ENCODE measurements at regions not wholly inside any gene's neighbourhood (a gene's known extent, or its start where the extent isn't known, plus 50 kb on each side); places are given as distances from the start of the nearest gene placed in this dataset.

- TF ChIP-seq, protein P1, sequence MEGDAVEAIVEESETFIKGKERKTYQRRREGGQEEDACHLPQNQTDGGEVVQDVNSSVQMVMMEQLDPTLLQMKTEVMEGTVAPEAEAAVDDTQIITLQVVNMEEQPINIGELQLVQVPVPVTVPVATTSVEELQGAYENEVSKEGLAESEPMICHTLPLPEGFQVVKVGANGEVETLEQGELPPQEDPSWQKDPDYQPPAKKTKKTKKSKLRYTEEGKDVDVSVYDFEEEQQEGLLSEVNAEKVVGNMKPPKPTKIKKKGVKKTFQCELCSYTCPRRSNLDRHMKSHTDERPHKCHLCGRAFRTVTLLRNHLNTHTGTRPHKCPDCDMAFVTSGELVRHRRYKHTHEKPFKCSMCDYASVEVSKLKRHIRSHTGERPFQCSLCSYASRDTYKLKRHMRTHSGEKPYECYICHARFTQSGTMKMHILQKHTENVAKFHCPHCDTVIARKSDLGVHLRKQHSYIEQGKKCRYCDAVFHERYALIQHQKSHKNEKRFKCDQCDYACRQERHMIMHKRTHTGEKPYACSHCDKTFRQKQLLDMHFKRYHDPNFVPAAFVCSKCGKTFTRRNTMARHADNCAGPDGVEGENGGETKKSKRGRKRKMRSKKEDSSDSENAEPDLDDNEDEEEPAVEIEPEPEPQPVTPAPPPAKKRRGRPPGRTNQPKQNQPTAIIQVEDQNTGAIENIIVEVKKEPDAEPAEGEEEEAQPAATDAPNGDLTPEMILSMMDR (IDR thresholded peaks at IDR 0.05; ENCODE audit: unreplicated experiment), result no peak
- H3K9me3 Mint-ChIP-seq, result peaks cover 73% of the 10 kb centered on the region
- no peak for DNase-seq (ENCODE audit: low spot score in 2 of 2, unreplicated experiment in 2 of 2)
- H3K4me3 Mint-ChIP-seq, result no peak overlapping the region
- no peak overlapping the region for H3K27ac Mint-ChIP-seq
- peaks cover 6% of the 10 kb centered on the region for H3K36me3 Mint-ChIP-seq
- no peaks in the 10 kb centered on the region for H3K4me1 Mint-ChIP-seq
- H3K27me3 Mint-ChIP-seq (ENCODE audit: low read depth), result no peaks in the 10 kb centered on the region
These were observed 105.6 kb upstream of the NECTIN3 start for GRCh38 chr3:110965976-110966375.

DNA sequence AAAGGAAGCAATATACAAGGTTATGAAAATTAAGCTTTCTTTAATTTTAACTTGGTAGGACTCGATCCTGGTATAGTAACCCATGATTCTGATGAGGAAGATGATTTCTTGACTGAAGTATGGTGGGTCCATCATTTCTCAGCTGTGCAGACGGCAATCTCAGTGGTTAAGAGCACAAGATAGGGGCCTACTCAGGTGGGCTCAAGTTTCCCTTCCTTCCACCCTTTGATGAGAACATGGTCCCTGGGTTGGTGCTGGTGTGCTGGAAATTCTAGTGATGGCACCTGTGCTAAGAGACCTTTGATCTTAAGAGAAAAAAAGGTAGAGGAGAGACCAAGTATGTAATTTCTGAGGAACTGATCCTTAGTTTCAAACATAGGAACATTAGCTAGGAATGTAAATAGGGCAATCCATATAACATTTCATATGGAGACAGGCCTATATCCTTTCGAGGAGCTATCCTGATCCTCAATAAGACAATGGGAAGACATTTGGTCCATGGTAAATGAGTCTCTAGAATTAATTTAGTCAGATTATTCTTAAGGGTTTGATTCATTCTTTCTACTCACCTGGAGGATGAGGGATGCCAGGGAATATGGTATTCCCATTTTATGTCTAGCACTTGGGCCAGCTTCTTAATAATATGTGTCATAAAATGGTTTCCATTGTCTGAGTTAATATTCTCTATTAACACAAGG is 104.5 kb upstream of the NECTIN3 start:
- Mint-ChIP-seq H3K9me3 (peaks cover 69% of the 10 kb centered on the region), H3K4me1 (no peaks in the 10 kb centered on the region), H3K27ac (no peak overlapping the region), H3K4me3 (no peak overlapping the region), H3K27me3 (ENCODE audit: low read depth) (no peaks in the 10 kb centered on the region), H3K36me3 (peaks cover 6% of the 10 kb centered on the region)
- DNase-seq (ENCODE audit: low spot score in 2 of 2, unreplicated experiment in 2 of 2), result no peak
- TF ChIP-seq, protein P1 (IDR thresholded peaks at IDR 0.05; ENCODE audit: unreplicated experiment), result no peak

DNA sequence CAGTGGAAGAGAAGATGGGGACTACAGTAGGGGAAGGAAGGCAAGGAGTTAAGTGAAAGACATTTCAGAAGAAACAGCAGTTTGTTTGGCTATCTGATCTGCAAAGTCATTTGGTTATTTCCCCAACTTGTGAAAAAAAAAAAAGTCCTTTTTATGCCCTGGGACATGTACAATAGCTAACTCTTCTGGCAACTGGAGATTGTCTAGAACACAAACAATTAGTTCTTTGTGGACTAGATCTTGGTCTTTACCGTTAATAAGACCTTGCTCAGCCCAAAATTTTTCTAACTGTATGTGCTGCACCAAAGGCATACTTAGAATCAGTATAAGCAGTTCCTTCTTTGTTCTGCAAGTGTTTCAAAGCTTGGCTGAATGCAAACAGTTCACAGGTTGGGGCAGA is 103.5 kb upstream of the NECTIN3 start:
- Mint-ChIP-seq H3K27me3 (ENCODE audit: low read depth) (no peaks in the 10 kb centered on the region), H3K36me3 (peaks cover 6% of the 10 kb centered on the region), H3K27ac (no peak overlapping the region), H3K4me3 (no peak overlapping the region), H3K4me1 (no peaks in the 10 kb centered on the region), H3K9me3 (peaks cover 65% of the 10 kb centered on the region)
- TF ChIP-seq, protein P1 (IDR thresholded peaks at IDR 0.05; ENCODE audit: unreplicated experiment), result no peak
- no peak for DNase-seq (ENCODE audit: low spot score in 2 of 2, unreplicated experiment in 2 of 2)

DNA sequence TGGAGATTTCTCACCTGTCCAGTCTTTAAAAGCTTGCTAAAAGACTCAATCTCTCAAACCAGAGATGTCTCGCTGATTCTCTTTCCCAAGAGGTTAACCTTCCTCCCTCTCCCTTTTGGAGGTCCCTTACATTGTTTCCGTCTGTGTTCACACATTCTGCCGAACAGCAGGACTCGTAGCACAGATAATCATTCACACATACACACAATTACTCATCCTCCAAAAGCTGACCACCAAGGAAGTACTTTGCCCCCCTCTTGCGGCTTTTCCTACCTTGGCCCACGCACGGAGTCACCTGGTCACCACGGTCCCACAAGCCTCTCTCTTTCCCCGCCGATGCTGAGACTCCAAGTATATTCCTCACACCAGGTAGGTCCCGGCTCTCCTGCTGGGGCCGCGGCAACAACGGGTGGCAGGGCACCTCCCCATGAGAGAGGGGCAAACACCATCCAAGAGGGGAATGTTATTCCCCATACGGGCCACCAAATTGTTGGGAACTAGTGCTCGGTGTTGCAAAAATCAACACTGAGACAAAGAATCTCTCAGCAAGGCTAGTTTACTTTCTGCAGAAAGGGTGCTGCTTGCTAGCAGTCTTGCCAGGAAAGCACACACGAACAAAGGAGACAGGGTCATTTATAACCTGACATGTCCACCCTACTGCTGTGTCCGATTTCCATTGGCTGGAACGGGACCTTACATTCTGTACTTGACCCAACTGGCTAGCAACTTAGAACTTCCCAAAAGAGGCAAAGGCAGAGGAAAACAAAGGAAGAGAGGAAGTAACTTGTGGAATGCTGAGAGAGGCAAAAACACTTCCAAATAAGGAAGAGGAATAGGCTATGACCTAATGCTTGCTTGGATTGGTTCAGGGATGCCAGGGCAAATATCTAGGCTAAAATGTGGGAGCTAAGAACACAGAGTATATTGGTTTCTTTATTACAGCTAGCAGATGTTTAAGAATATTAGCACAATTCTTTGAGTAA is 102.1 kb upstream of the NECTIN3 start:
- TF ChIP-seq, protein P1 (IDR thresholded peaks at IDR 0.05; ENCODE audit: unreplicated experiment), result no peak
- DNase-seq (ENCODE audit: low spot score in 2 of 2, unreplicated experiment in 2 of 2), result no peak
- Mint-ChIP-seq H3K27ac (no peak overlapping the region), H3K4me1 (no peaks in the 10 kb centered on the region), H3K36me3 (peaks cover 6% of the 10 kb centered on the region), H3K4me3 (no peak overlapping the region), H3K27me3 (ENCODE audit: low read depth) (no peaks in the 10 kb centered on the region), H3K9me3 (peaks cover 57% of the 10 kb centered on the region)

DNA sequence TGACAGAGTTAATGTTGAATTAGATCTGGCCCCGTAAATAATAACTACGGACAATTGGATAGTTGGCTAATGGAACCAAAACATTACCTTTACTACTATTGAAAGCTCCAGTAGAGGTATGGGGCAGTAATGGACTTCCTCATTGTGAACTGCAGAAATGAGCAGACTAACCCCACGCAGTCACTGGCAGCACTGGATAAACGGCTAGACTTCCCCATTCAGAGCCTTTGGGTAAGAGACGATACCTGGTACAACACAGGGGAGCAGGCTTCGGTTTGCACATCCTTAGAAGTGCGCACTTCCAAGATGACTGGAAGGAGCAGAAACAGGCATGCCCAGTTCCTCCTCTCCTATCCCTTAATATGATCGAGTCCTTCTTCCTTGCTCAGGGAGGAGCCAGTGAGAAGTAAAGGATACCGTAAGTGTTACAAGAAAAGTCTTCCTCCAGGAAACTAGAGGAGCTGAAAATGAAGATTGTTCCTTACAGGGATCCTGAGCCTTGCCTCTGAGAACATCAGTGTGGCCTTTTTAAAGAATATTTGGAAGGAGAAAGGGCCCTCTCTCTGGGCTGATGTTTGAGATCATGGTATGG is 100.5 kb upstream of the NECTIN3 start:
- Mint-ChIP-seq H3K4me3 (no peak overlapping the region), H3K9me3 (peaks cover 42% of the 10 kb centered on the region), H3K27ac (no peak overlapping the region), H3K27me3 (ENCODE audit: low read depth) (no peaks in the 10 kb centered on the region), H3K4me1 (no peaks in the 10 kb centered on the region), H3K36me3 (peaks cover 1% of the 10 kb centered on the region)
- TF ChIP-seq, protein P1 (IDR thresholded peaks at IDR 0.05; ENCODE audit: unreplicated experiment), result no peak
- DNase-seq (ENCODE audit: low spot score in 2 of 2, unreplicated experiment in 2 of 2), result no peak
